Endothelial cell (in vitro differentiated cells): ENCODE measurements at regions not wholly inside any gene's neighbourhood (a gene's known extent, or its start where the extent isn't known, plus 50 kb on each side); places are given as distances from the start of the nearest gene placed in this dataset.

Experiments
- DNase-seq: peaks from one replicate; pipeline ENCODE4 v3.0.0; 2021; ENCODE audit warnings: low spot score
- H3K27ac Mint-ChIP-seq: one replicate; pipeline ENCODE4 v1.8.0; 2021; ENCODE audit warnings: mixed read lengths, inconsistent platforms; ENCODE audit not compliant: unreplicated experiment
- H3K27me3 Mint-ChIP-seq: one replicate; pipeline ENCODE4 v1.8.0; 2021; ENCODE audit warnings: mild to moderate bottlenecking, moderate library complexity, mixed read lengths, inconsistent platforms; ENCODE audit not compliant: unreplicated experiment
- H3K36me3 Mint-ChIP-seq: one replicate; pipeline ENCODE4 v1.8.0; 2021; ENCODE audit warnings: mild to moderate bottlenecking, low read depth, mixed read lengths, inconsistent platforms; ENCODE audit not compliant: unreplicated experiment
- H3K4me1 Mint-ChIP-seq: one replicate; pipeline ENCODE4 v1.8.0; 2021; ENCODE audit warnings: mild to moderate bottlenecking, mixed read lengths, inconsistent platforms; ENCODE audit not compliant: unreplicated experiment
- H3K4me3 Mint-ChIP-seq: one replicate; pipeline ENCODE4 v1.8.0; 2021; ENCODE audit warnings: mild to moderate bottlenecking, mixed read lengths, inconsistent platforms; ENCODE audit not compliant: unreplicated experiment
- H3K9me3 Mint-ChIP-seq: one replicate; pipeline ENCODE4 v1.8.0; 2021; ENCODE audit warnings: mixed read lengths, inconsistent platforms; ENCODE audit not compliant: unreplicated experiment
- CTCF ChIP-seq: fragments of 200-600 bp; sonication (generic); IDR thresholded peaks from one replicate; pipeline ENCODE4 v1.5.0; 2021; ENCODE audit warnings: antibody characterized with exemption; ENCODE audit not compliant: unreplicated experiment

DNA sequence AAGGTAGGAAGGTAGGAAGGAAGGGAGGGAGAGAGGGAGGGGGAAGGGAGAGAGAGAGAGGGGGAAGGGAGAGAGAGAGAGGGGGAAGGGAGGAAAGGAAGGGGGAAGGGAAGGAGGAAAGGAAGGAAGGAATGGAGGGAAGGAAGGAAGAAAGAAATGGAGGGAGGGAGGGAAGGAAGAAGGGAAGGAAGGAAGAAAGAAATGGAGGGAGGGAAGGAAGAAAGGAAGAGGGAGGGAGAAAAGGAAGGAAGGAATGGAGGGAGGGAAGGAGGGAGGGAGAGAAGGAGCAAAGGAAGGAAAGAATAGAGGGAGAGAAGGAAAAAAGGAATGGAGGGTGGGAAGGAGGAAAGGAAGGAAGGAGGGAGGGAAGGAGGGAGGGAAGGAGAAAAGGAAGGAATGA lies 176.4 kb upstream of the PTER start:
- H3K27ac Mint-ChIP-seq: no peak overlapping the region
- peaks cover 7% of the 10 kb centered on the region for H3K36me3 Mint-ChIP-seq
- no peaks in the 10 kb centered on the region for H3K4me1 Mint-ChIP-seq

DNA sequence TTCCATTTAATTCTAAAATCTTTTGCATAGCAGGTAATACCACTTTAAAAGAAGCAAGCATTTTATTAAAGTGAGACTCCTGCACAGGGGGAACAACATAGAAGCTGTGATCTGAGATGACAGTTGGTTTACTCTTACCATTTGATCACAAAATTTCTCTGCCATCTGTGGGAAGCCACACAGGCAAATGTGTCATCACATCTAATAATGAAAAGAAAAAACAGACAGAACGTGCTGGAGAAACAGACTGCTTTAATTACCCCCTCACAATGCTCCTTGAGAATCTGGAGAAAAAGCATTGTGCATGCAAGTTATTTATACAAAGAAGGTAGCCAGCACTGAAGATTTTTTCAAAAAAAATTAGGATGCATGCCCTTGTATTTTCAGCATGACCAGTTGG lies 165.2 kb upstream of the PTER start:
- no peak overlapping the region for H3K27ac Mint-ChIP-seq
- H3K4me3 Mint-ChIP-seq: no peak overlapping the region
- no peaks in the 10 kb centered on the region for H3K27me3 Mint-ChIP-seq
- no peaks in the 10 kb centered on the region for H3K9me3 Mint-ChIP-seq
- H3K4me1 Mint-ChIP-seq: no peaks in the 10 kb centered on the region
- H3K36me3 Mint-ChIP-seq: no peaks in the 10 kb centered on the region
- DNase-seq: no peak
- no peak for TF ChIP-seq CTCF

More for the DNA sequence above, 176.4 kb upstream of the PTER start:
- Mint-ChIP-seq H3K27me3 (no peaks in the 10 kb centered on the region), H3K4me3 (no peak overlapping the region), H3K9me3 (peaks cover 4% of the 10 kb centered on the region)
- no peak for DNase-seq
- TF ChIP-seq CTCF: no peak

GRCh38 chr10:16274911-16275310 lies 161.9 kb upstream of the PTER start:
- Mint-ChIP-seq H3K9me3 (no peaks in the 10 kb centered on the region), H3K27ac (no peak overlapping the region), H3K4me3 (no peak overlapping the region), H3K27me3 (no peaks in the 10 kb centered on the region), H3K4me1 (no peaks in the 10 kb centered on the region), H3K36me3 (no peaks in the 10 kb centered on the region)
- TF ChIP-seq CTCF: no peak
- no peak for DNase-seq

GRCh38 chr10:16280595-16280994 lies 156.2 kb upstream of the PTER start:
- no peak for TF ChIP-seq CTCF
- Mint-ChIP-seq H3K27ac (no peak overlapping the region), H3K36me3 (no peaks in the 10 kb centered on the region), H3K9me3 (no peaks in the 10 kb centered on the region), H3K4me3 (no peak overlapping the region), H3K27me3 (no peaks in the 10 kb centered on the region), H3K4me1 (peaks cover 3% of the 10 kb centered on the region)
- DNase-seq: no peak

DNA sequence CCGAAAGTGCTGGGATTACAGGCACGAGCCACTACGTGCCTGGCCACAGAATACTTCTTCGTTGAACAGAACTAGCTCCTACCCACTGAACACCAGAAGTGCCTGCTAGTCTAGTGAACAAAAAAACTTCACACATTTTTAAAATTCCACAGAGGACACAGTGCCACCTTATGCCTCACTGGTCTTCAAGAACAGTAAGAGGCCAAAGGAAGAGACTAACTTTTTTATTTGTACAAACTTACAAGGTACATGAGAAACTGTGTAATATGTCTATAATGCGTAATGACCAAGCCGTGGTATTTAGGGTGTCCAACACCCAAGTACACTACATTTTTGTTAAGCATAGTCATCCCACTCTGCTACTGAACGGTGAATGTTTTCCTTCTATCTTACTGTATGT lies 144.4 kb upstream of the PTER start:
- no peak for TF ChIP-seq CTCF
- Mint-ChIP-seq H3K4me3 (no peak overlapping the region), H3K36me3 (no peaks in the 10 kb centered on the region), H3K27me3 (peaks cover 2% of the 10 kb centered on the region), H3K27ac (no peak overlapping the region), H3K4me1 (no peaks in the 10 kb centered on the region), H3K9me3 (no peaks in the 10 kb centered on the region)
- no peak for DNase-seq
